ENCODE measurements at regions not wholly inside any gene's neighbourhood (a gene's known extent, or its start where the extent isn't known, plus 50 kb on each side); places are given as distances from the start of the nearest gene placed in this dataset.

DNA sequence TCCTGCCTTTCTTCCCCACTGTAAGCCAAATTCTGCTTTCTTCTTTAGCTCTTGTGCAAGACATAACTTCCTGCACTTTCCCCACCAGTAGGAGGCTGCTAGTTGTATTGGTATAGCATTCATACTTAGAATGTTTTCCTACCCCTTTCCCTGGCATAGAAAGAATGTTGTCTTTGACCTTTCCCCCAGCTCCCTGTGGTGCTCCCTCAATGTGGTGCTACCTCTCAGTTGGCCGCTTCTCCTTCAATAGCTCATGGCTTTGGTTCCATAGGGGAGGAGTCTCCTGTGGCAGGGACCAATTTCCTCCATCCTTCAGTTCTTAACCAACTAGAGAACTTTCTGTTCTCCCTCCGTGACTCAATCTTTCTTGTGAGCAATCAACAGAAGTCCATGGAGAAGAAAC, 67.5 kb upstream of the AKAP13 start:
- no peak for DNase-seq

- no peak for DNase-seq
Observed at GRCh38 chr15:85313339-85313738, 67.1 kb upstream of the AKAP13 start.

GRCh38 chr15:85314146-85314545, 66.3 kb upstream of the AKAP13 start:
- no peak for DNase-seq

DNA sequence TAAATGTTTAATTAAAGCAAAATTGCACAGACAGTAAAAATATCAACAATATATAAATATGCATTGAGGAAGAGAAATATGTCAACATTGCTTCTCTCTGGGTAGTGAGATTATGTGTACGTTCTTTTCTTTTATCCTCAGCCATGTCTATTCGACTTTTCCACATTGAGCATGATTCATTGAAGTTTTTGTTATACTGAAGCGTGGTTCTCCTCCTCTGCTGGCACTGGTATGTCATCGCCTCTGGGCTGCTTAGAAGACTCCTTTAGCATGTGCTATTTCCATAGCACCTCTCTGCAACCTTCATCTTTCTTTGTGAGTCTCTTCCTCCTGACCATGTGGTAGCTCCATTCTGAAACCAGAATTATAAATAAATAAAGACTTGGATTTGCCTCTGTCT, 65.8 kb upstream of the AKAP13 start:
- no peak for DNase-seq

- peak; percentile 39 for DNase-seq
Observed at GRCh38 chr15:85316244-85316934, 64.0 kb upstream of the AKAP13 start.

DNA sequence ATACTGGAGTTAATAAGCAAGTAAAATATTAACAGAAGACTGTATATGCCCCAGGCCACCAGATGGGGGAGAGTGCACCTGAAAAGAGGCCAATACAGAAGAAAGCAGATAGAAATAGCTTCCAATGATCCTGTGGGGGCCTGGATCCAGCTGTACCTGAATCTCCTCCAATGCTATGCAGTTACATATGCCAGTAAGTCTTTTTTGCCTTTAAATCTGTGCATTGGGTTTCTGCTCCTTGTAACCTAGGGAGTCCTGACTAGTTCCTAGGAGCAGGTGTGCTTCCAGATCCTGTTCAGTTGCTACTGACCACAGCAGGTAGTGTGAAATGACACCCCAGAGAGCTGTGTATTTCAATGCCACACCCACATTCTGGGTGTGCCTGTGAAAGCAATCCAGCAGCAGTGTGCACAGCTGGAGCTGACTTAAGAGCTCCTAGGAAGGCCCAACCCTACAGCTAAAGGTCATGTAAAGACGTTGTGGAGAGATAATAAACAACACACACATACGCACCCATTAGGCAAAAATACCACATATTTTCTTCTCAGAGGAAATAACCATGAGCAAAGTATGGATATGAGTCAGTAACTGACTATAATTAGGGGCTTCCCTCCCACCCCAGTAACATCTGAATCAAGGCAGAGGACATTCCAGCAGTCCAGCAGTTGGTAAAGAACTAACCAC, 62.2 kb upstream of the AKAP13 start:
- DNase-seq, result no peak

DNA sequence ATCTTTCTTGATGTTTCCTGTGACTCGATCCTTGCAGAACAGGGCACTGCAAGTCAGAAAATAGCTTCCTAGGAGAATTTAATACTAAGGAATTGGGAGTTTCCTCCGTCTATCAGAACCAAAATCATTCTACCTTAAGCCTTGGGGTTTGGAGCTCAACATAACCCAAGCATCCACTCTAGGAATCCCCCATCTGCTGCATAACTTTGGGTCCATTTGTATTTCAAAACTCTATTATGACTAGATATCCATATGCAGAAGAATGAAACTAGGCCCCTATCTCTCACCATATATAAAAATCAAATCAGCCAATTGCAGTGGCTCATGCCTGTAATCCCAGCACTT, 61.7 kb upstream of the AKAP13 start:
- no peak for DNase-seq

- no peak for DNase-seq
Observed at GRCh38 chr15:85324202-85324601, 56.2 kb upstream of the AKAP13 start.

GRCh38 chr15:85325834-85326233, 54.6 kb upstream of the AKAP13 start:
- DNase-seq, result no peak

DNA sequence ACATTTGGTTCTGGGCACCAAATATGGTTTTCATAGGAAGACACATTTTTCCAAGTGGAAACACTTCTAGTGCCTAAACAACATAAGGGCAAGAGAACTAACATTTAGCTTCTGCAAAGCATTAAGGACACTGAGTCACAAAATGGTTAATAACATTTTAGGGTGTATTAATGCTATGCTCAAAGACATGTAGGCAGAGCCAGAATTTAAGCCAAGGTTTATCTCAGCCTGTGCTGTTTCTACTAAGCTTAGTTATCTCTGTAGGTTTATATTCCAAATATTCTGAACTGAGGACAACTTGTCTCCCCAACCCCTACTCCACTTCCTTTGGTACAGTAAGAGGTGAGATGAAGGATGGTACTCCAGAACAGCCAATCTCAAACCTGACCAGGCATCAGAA, 54.1 kb upstream of the AKAP13 start:
- no peak for DNase-seq

DNA sequence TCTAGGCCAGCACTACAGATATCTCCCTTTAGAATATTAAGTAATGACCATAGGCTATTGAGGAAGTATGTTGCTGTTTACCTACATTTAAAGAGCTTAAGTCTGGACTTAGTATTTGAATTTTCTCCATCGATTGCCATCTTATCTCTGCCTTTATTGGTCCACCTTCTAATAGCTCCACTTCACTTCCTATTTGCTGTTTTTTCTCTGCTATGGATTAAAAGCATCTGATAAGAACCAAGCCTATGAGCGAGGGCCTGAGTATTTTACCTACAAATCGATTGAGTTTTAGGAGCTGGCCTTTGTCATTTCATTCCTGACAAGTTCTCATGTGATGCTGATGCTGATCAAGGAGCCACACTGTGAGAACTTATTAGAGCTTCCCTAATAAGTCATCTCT, 52.6 kb upstream of the AKAP13 start:
- no peak for DNase-seq

- DNase-seq, result peak; percentile 53
Observed at GRCh38 chr15:85329561-85330422, 50.6 kb upstream of the AKAP13 start.
